ENCODE measurements at regions not wholly inside any gene's neighbourhood (a gene's known extent, or its start where the extent isn't known, plus 50 kb on each side); places are given as distances from the start of the nearest gene placed in this dataset.

DNA sequence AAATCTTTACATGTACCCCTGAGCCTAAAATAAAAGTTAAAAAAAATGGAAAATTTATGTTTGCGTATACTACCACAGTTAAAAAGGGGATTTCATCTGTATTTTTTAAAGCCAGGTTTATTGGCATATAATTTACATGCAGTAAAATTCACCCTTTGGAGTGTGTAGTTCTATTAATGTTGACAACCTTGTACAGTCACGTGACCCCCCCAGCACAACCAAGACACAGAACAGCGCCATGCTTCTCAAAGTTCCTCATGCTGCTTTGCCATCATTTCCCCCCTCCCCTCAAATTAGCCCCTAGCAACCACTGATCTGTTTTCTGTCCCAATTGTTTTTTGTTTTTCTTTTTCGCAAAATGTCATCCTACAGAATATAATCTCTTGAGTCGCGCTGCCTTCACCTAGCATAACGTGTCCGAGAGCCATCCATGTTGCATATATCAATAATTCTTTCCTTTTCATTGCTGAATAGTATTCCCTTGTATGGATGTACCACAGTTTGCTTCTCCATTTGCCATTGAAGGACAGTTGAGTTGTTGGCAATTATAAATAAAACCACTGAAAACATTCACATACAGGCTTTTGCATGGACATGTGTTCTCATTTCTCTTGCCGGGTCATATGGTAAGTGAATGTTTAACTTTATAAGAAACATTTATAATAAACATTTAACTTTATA lies 105.3 kb downstream of the LHX2 start:
- H3K27me3 Mint-ChIP-seq (ENCODE audit: insufficient read depth, unreplicated experiment) = peaks cover 26% of the 10 kb centered on the region
- no peaks in the 10 kb centered on the region for H3K4me1 Mint-ChIP-seq (ENCODE audit: insufficient read depth, unreplicated experiment)
- ChIA-PET CTCF (interaction anchor here (1.0 kb wide), 1 partner anchor 9 kb away, joined by 4 read pairs; no protein-coding TSS in a partner anchor), POLR2A (no interaction called here)
- no peak overlapping the region for H3K27ac Mint-ChIP-seq (ENCODE audit: low read depth, unreplicated experiment)
- intact Hi-C loops (cut with micrococcal nuclease) = no loop called here
- H3K9me3 Mint-ChIP-seq (ENCODE audit: unreplicated experiment) = peaks cover 8% of the 10 kb centered on the region
- H3K36me3 Mint-ChIP-seq (ENCODE audit: insufficient read depth, unreplicated experiment) = no peaks in the 10 kb centered on the region
- no peak for DNase-seq (ENCODE audit: unreplicated experiment)
- BruUV-seq (replicated peaks) = no TSS peak
- no peak for TF ChIP-seq CTCF (IDR thresholded peaks at IDR 0.05; ENCODE audit: unreplicated experiment)
- H3K4me3 Mint-ChIP-seq (ENCODE audit: unreplicated experiment) = no peak overlapping the region

GRCh38 chr9:124118894-124119293 lies 107.3 kb downstream of the LHX2 start:
- peaks cover 26% of the 10 kb centered on the region for H3K27me3 Mint-ChIP-seq (ENCODE audit: insufficient read depth, unreplicated experiment)
- no peak for DNase-seq (ENCODE audit: unreplicated experiment)
- no TSS peak for BruUV-seq (replicated peaks)
- H3K4me3 Mint-ChIP-seq (ENCODE audit: unreplicated experiment) = no peak overlapping the region
- POLR2A ChIA-PET = no interaction called here
- H3K9me3 Mint-ChIP-seq (ENCODE audit: unreplicated experiment) = peaks cover 8% of the 10 kb centered on the region
- TF ChIP-seq CTCF (IDR thresholded peaks at IDR 0.05; ENCODE audit: unreplicated experiment) = no peak
- H3K36me3 Mint-ChIP-seq (ENCODE audit: insufficient read depth, unreplicated experiment) = no peaks in the 10 kb centered on the region
- H3K27ac Mint-ChIP-seq (ENCODE audit: low read depth, unreplicated experiment) = no peak overlapping the region
- intact Hi-C loops (cut with micrococcal nuclease) = no loop called here
- H3K4me1 Mint-ChIP-seq (ENCODE audit: insufficient read depth, unreplicated experiment) = no peaks in the 10 kb centered on the region
- CTCF ChIA-PET = interaction anchor here (0.6 kb wide), 1 partner anchor 273 kb away, joined by 3 read pairs; no protein-coding TSS in a partner anchor

DNA sequence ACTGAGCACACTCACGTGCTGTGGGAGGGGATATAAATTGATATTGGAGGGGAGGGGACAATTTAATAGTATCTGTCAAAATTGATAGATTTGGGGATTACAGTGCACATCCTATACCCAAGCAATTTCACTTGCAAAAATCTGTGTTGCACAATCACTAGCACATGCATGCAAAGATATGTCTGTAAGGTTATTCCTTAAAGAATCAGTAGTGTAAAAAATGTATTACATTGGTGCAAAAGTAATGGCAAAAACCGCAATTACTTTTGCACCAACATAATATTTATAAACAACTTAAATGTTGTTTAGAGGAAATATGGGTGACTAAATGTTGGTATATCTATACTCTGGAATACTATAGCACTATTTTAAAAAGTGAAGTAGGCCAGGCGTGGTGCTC lies 108.7 kb downstream of the LHX2 start:
- no peak for DNase-seq (ENCODE audit: unreplicated experiment)
- Mint-ChIP-seq H3K4me3 (ENCODE audit: unreplicated experiment) (no peak overlapping the region), H3K27ac (ENCODE audit: low read depth, unreplicated experiment) (no peak overlapping the region), H3K27me3 (ENCODE audit: insufficient read depth, unreplicated experiment) (peaks cover 23% of the 10 kb centered on the region), H3K9me3 (ENCODE audit: unreplicated experiment) (peaks cover 8% of the 10 kb centered on the region), H3K36me3 (ENCODE audit: insufficient read depth, unreplicated experiment) (no peaks in the 10 kb centered on the region), H3K4me1 (ENCODE audit: insufficient read depth, unreplicated experiment) (no peaks in the 10 kb centered on the region)
- ChIA-PET CTCF (interaction anchor here (0.6 kb wide), 1 partner anchor 416 kb away, joined by 3 read pairs; no protein-coding TSS in a partner anchor), POLR2A (interaction anchor here (0.7 kb wide), 1 partner anchor 323 kb away, joined by 3 read pairs; no protein-coding TSS in a partner anchor)
- TF ChIP-seq CTCF (IDR thresholded peaks at IDR 0.05; ENCODE audit: unreplicated experiment) = no peak
- BruUV-seq (replicated peaks) = no TSS peak
- intact Hi-C loops (cut with micrococcal nuclease) = loop anchor here (10.0 kb wide), 1 partner anchor 275 kb away; no protein-coding TSS in a partner anchor

GRCh38 chr9:124121725-124122124 lies 110.2 kb downstream of the LHX2 start:
- ChIA-PET CTCF (interaction anchor here (1.0 to 1.2 kb wide), 2 partner anchors 183 to 222 kb away, joined by 3 to 4 read pairs; no protein-coding TSS in a partner anchor), POLR2A (no interaction called here)
- TF ChIP-seq CTCF (IDR thresholded peaks at IDR 0.05; ENCODE audit: unreplicated experiment) = no peak
- Mint-ChIP-seq H3K4me3 (ENCODE audit: unreplicated experiment) (no peak overlapping the region), H3K27ac (ENCODE audit: low read depth, unreplicated experiment) (no peak overlapping the region), H3K27me3 (ENCODE audit: insufficient read depth, unreplicated experiment) (peaks cover 13% of the 10 kb centered on the region), H3K9me3 (ENCODE audit: unreplicated experiment) (peaks cover 5% of the 10 kb centered on the region), H3K36me3 (ENCODE audit: insufficient read depth, unreplicated experiment) (no peaks in the 10 kb centered on the region), H3K4me1 (ENCODE audit: insufficient read depth, unreplicated experiment) (no peaks in the 10 kb centered on the region)
- BruUV-seq (replicated peaks) = no TSS peak
- no peak for DNase-seq (ENCODE audit: unreplicated experiment)
- intact Hi-C loops (cut with micrococcal nuclease) = loop anchor here (10.0 kb wide), 1 partner anchor 273 kb away; no protein-coding TSS in a partner anchor
